GM12864 (cell line): ENCODE measurements at regions not wholly inside any gene's neighbourhood (a gene's known extent, or its start where the extent isn't known, plus 50 kb on each side); places are given as distances from the start of the nearest gene placed in this dataset.

Source experiments
- DNase-seq: peaks from one replicate; pipeline ENCODE4 v3.0.0-alpha.2; 2011; ENCODE audit warnings: low read depth
- H3K4me3 ChIP-seq: 2 replicates; pipeline ENCODE4 v1.5.1; 2011; ENCODE audit warnings: mild to moderate bottlenecking, low read depth, low read length, control low read depth
- TF ChIP-seq, protein P1 (sequence below): IDR thresholded peaks from 2 replicates; pipeline ENCODE4 v1.5.1; 2011; ENCODE audit warnings: low read depth, mild to moderate bottlenecking, moderate library complexity, low read length, control low read depth, inconsistent platforms; ENCODE audit errors: missing control alignments

DNA sequence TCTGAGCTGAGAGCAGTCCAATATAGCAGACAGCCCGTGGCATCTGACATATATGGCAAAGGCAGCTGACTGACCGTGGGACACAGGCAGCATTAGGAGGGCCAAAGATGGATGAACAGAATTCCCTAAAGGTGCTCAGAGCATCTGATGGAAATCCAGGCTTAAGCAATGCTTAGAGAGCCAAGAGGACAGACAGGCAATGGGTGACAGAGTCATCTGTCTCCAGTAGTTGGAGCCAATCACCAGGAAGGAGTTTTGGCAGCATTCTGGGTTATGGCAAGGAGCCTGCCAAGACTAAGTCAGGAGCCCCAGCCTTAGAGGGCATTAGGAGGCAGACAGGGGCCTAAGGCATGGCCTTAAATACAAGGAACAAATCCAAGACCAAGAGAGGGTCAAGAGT, 153.3 kb upstream of the USP9X start:
- DNase-seq = no peak
- TF ChIP-seq, protein P1, sequence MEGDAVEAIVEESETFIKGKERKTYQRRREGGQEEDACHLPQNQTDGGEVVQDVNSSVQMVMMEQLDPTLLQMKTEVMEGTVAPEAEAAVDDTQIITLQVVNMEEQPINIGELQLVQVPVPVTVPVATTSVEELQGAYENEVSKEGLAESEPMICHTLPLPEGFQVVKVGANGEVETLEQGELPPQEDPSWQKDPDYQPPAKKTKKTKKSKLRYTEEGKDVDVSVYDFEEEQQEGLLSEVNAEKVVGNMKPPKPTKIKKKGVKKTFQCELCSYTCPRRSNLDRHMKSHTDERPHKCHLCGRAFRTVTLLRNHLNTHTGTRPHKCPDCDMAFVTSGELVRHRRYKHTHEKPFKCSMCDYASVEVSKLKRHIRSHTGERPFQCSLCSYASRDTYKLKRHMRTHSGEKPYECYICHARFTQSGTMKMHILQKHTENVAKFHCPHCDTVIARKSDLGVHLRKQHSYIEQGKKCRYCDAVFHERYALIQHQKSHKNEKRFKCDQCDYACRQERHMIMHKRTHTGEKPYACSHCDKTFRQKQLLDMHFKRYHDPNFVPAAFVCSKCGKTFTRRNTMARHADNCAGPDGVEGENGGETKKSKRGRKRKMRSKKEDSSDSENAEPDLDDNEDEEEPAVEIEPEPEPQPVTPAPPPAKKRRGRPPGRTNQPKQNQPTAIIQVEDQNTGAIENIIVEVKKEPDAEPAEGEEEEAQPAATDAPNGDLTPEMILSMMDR = no peak
- H3K4me3 ChIP-seq = no peak overlapping the region

DNA sequence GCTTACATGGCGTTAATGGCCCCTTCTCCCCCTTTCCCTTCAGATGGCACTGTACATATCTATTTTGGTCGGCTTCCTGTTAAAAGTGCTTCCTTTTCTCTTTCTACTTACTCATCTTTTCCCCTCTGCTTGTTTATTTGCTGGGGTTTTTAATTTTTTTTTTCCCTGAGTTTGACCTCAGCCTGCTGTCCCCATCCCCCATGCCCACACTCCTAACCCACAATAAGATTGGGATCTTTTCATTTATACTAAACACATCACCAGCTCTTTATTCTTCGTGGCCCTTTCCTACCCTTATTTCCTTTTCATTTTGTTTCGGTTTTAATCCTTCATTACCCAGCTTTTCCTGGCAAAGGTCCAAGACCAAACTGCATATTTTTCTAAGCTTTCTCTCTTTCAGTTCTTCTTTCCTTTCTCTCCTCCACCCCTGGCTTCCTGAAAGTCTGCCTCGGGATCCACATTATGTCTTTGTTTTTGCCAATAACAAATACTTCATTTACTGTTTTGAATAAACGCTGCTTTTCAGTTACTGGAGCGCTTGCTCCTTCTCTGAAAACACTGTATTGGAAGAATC, 152.0 kb upstream of the USP9X start:
- no peak overlapping the region for H3K4me3 ChIP-seq
- TF ChIP-seq, protein P1 = no peak
- DNase-seq = no peak

- TF ChIP-seq, protein P1 = no peak
- no peak for DNase-seq
- no peak overlapping the region for H3K4me3 ChIP-seq
These were observed 151.4 kb upstream of the USP9X start for GRCh38 chrX:40933706-40934425.

DNA sequence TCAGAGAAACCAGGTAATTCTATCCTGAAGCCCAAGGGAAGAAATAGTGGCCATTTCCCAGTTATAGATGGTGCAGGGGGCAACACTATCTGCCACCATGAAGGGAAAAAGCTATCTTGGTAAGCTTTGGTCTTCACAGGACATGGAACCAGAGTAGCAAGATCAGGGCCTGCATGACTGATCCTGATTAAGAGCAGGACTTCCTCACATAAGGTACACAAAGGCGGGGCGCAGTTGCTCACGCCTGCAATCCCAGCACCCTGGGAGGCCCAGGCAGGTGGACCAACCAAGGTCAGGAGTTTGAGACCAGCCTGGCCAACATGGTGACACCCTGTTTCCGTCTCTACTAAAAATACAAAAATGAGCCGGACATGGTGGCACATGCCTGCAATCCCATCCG, 148.4 kb upstream of the USP9X start:
- TF ChIP-seq, protein P1 = no peak
- no peak overlapping the region for H3K4me3 ChIP-seq
- DNase-seq = no peak

GRCh38 chrX:40938423-40938822, 146.8 kb upstream of the USP9X start:
- H3K4me3 ChIP-seq = no peak overlapping the region
- TF ChIP-seq, protein P1 = no peak
- DNase-seq = no peak

GRCh38 chrX:40943093-40943641, 142.1 kb upstream of the USP9X start:
- TF ChIP-seq, protein P1 = no peak
- DNase-seq = no peak
- H3K4me3 ChIP-seq = no peak overlapping the region
